K562 (cell line): ENCODE measurements at regions not wholly inside any gene's neighbourhood (a gene's known extent, or its start where the extent isn't known, plus 50 kb on each side); places are given as distances from the start of the nearest gene placed in this dataset.
A peak's percentile ranks its signal among the peaks of the same experiment; 100 is the strongest.

Source experiments
- ATAC-seq: fragments of 200-7000 bp; cut with Tn5 transposase; 3 replicates; pipeline ENCODE4 v1.9.1; 2020; ENCODE audit warnings: moderate library complexity
- BruUV-seq: library from RNA; stranded (reverse); fragments of 400-500 nt; replicated peaks from 2 replicates; lab custom pipeline; 2021; lab: Mats Ljungman, UMichigan
- CTCF ChIA-PET: fragments of 300-600 bp; formaldehyde crosslinking; extraction: SDS; loops from one replicate; lab custom pipeline; 2021; ENCODE audit warnings: low intra/inter-chr PET ratio; lab: Yijun Ruan, JAX
- POLR2A ChIA-PET: fragments of 300-600, 350-650 bp; sonication (Branson Sonifier 250); formaldehyde crosslinking; extraction: SDS; loops from one replicate; lab custom pipeline; 2021; ENCODE audit warnings: antibody characterized with exemption, inconsistent platforms; lab: Yijun Ruan, JAX
- DNase-seq, 4 experiments: peaks; one replicate each; pipeline versions ENCODE4 v3.0.0 to v3.0.0-alpha.2; 2011 to 2018; ENCODE audit warnings: low spot score in 3 of 4, mixed read lengths in 3 of 4; ENCODE audit errors: extremely low read depth in 1 of 4
- FAIRE-seq: peaks from 2 replicates; lab custom pipeline; 2011; peaks lifted over from hg19 to GRCh38; lab: Jason Lieb, UNC
- H2AFZ ChIP-seq: 2 replicates; pipeline ENCODE4 v1.6.0; 2011; ENCODE audit warnings: low read depth, low read length, control low read depth, inconsistent platforms
- H3K27ac ChIP-seq: fragments of 200-600 bp; 3 replicates; pipeline ENCODE4 v1.8.0; 2011; ENCODE audit warnings: low read depth, mild to moderate bottlenecking, control low read depth, inconsistent platforms, low read length, moderate library complexity, mixed read lengths; ENCODE audit errors: extremely low read depth
- H3K27me3 ChIP-seq, 2 experiments: fragments of 300-600 bp in 1 of 2; 2 replicates in 1 of 2; 3 replicates in 1 of 2; pipeline versions ENCODE4 v1.6.0 to v1.8.0; 2011; ENCODE audit warnings: inconsistent platforms in 2 of 2, low read length in 2 of 2, mild to moderate bottlenecking in 1 of 2, mixed read lengths in 1 of 2, moderate library complexity in 1 of 2; ENCODE audit not compliant: control insufficient read depth in 2 of 2, insufficient read depth in 2 of 2
- H3K36me3 ChIP-seq: fragments of 300-600 bp; 3 replicates; pipeline ENCODE4 v1.8.0; 2011; ENCODE audit warnings: mild to moderate bottlenecking, low read length, inconsistent platforms; ENCODE audit not compliant: control insufficient read depth, insufficient read depth
- H3K4me1 ChIP-seq, 2 experiments: fragments of 200-600 bp in 1 of 2; replicated peaks in 1 of 2; 2 replicates in 1 of 2; 3 replicates in 1 of 2; pipeline versions ENCODE4 v1.5.1 to v1.8.0; 2011; ENCODE audit warnings: inconsistent platforms in 2 of 2, low read length in 2 of 2, mild to moderate bottlenecking in 1 of 2, mixed read lengths in 1 of 2, moderate library complexity in 1 of 2; ENCODE audit not compliant: control insufficient read depth in 2 of 2, insufficient read depth in 2 of 2
- H3K4me2 ChIP-seq: 2 replicates; pipeline ENCODE4 v1.6.1; 2011; ENCODE audit warnings: low read length, control low read depth, inconsistent platforms, mixed read lengths; ENCODE audit not compliant: insufficient read depth
- H3K4me3 ChIP-seq: fragments of 200-600 bp; sonication (generic), shearing (Covaris generic); 2 replicates; pipeline ENCODE4 v1.5.1; 2016; ENCODE audit warnings: control low read depth, inconsistent platforms
- H3K79me2 ChIP-seq: fragments of 200-600 bp; 3 replicates; pipeline ENCODE4 v1.8.0; 2011; ENCODE audit warnings: low read length, inconsistent platforms; ENCODE audit not compliant: control insufficient read depth, insufficient read depth
- H3K9ac ChIP-seq, 2 experiments: 2 replicates each; pipeline versions ENCODE4 v1.6.0 to v1.6.1; 2011; ENCODE audit warnings: low read depth in 2 of 2, low read length in 2 of 2, control low read depth in 1 of 2, inconsistent platforms in 1 of 2, mild to moderate bottlenecking in 1 of 2, mixed read lengths in 1 of 2; ENCODE audit not compliant: insufficient read depth in 1 of 2
- H3K9me1 ChIP-seq: one replicate; pipeline ENCODE4 v1.6.0; 2011; ENCODE audit warnings: inconsistent platforms, mild to moderate bottlenecking, low read length, moderate library complexity; ENCODE audit not compliant: control insufficient read depth, insufficient read depth
- H3K9me3 ChIP-seq: replicated peaks from 2 replicates; pipeline ENCODE4 v1.5.1; 2011; ENCODE audit warnings: low read depth, low read length, inconsistent platforms; ENCODE audit not compliant: control insufficient read depth, insufficient read depth
- H4K20me1 ChIP-seq: replicated peaks from 2 replicates; pipeline ENCODE4 v1.6.1; 2011; ENCODE audit warnings: low read length, inconsistent platforms, mixed read lengths; ENCODE audit not compliant: control insufficient read depth, insufficient read depth
- CC2D1A ChIP-seq: fragments of 450-650 bp; IDR thresholded peaks from 2 replicates; pipeline ENCODE4 v1.6.1; 2017; ENCODE audit warnings: mild to moderate bottlenecking
- CTBP1 ChIP-seq: fragments of 450-650 bp; IDR thresholded peaks from 2 replicates; pipeline ENCODE4 v1.6.1; 2016; ENCODE audit warnings: borderline replicate concordance
- E4F1 ChIP-seq: fragments of 250-450 bp; sonication (Bioruptor Pico); IDR thresholded peaks from 2 replicates; pipeline ENCODE4 v1.5.0; 2021; ENCODE audit warnings: mild to moderate bottlenecking, borderline replicate concordance
- ILK ChIP-seq: fragments of 450-650 bp; IDR thresholded peaks from 2 replicates; pipeline ENCODE4 v1.6.1; 2016; ENCODE audit warnings: missing genetic modification characterization, low read depth, mild to moderate bottlenecking, missing compliant biosample characterization, moderate library complexity, borderline replicate concordance
- KAT7 ChIP-seq: sonication (generic); formaldehyde crosslinking; IDR thresholded peaks from 2 replicates; pipeline ENCODE4 v1.8.0; 2022; ENCODE audit warnings: missing genetic modification reagents, mild to moderate bottlenecking, borderline replicate concordance
- MBD2 ChIP-seq: sonication (generic); IDR thresholded peaks from 2 replicates; pipeline ENCODE4 v1.6.1; 2016; ENCODE audit warnings: low read depth, borderline replicate concordance
- NR2C2 ChIP-seq, 2 experiments: fragments of 200-800 bp in 1 of 2; sonication (Bioruptor generic) in 1 of 2; sonication (generic) in 1 of 2; formaldehyde crosslinking in 1 of 2; IDR thresholded peaks; 2 replicates each; pipeline versions ENCODE4 v1.6.1 to v1.8.0; 2016 to 2022; ENCODE audit warnings: mild to moderate bottlenecking in 1 of 2, missing compliant biosample characterization in 1 of 2, missing genetic modification characterization in 1 of 2, missing genetic modification reagents in 1 of 2
- RNF2 ChIP-seq: sonication (generic); IDR thresholded peaks from 2 replicates; pipeline ENCODE4 v1.6.1; 2016
- ZKSCAN1 ChIP-seq: fragments of 150-350 bp; IDR thresholded peaks from 2 replicates; pipeline ENCODE4 v1.6.1; 2016; ENCODE audit warnings: low read depth, low read length
- ZNF316 ChIP-seq: fragments of 450-650 bp; IDR thresholded peaks from 2 replicates; pipeline ENCODE4 v1.6.1; 2016
- WGBS: fragments of 100-300 bp; shearing (Covaris generic); methylation state at CpG from one replicate; pipeline ENCODE4 v1.1.6; 2016; ENCODE audit warnings: low coverage, mixed read lengths; ENCODE audit not compliant: insufficient coverage; ENCODE audit errors: missing lambda C conversion rate; 5-methylcytosine and 5-hydroxymethylcytosine counted together
- in situ Hi-C: fragments of 300-500 bp; cut with MboI; formaldehyde crosslinking; loops from 4 replicates; pipeline ENCODE4 v1.15.0; 2018; ENCODE audit warnings: inconsistent platforms, mixed read lengths
- intact Hi-C: fragments of 100-400 bp; cut with micrococcal nuclease; formaldehyde crosslinking; loops from 2 replicates; pipeline ENCODE4 v1.14.2; 2022

- no peak overlapping the region for H3K27ac ChIP-seq
- TF ChIP-seq KAT7: no peak
- TF ChIP-seq ILK (tag): no peak
- no peak for TF ChIP-seq ZNF316
- TF ChIP-seq, all 486 proteins: peak for 0
- H3K36me3 ChIP-seq: no peaks in the 10 kb centered on the region; the same call in 2 of the 3 replicates
- no peaks in the 10 kb centered on the region for H3K9me3 ChIP-seq
- DNase-seq (no peak), FAIRE-seq (no peak), ATAC-seq (no peak)
- POLR2A ChIA-PET: no interaction called here
- no peak overlapping the region for H2AFZ ChIP-seq
- no peaks in the 10 kb centered on the region for H4K20me1 ChIP-seq
- no peak overlapping the region for H3K9ac ChIP-seq
- H3K79me2 ChIP-seq: no peaks in the 10 kb centered on the region
- H3K27me3 ChIP-seq: no peaks in the 10 kb centered on the region
- no peaks in the 10 kb centered on the region for H3K9me1 ChIP-seq
- H3K4me1 ChIP-seq: peaks cover 3 to 11% of the 10 kb centered on the region in 2 experiments; a peak in 2 of 5 replicates
- H3K4me3 ChIP-seq: no peak overlapping the region
- in situ Hi-C loops (no loop called here), intact Hi-C loops (no loop called here)
- BruUV-seq: no TSS peak
- CTCF ChIA-PET: no interaction called here
- no peak overlapping the region for H3K4me2 ChIP-seq
Measured at GRCh38 chr4:186812592-186812991, 88.9 kb upstream of the FAT1 start.

- H3K4me2 ChIP-seq: no peak overlapping the region
- ATAC-seq (no peak), FAIRE-seq (peak; percentile 6), DNase-seq (no peak)
- no peaks in the 10 kb centered on the region for H4K20me1 ChIP-seq
- H3K9me1 ChIP-seq: no peaks in the 10 kb centered on the region
- H3K79me2 ChIP-seq: no peaks in the 10 kb centered on the region
- 61% methylated on average over 3 of the region's 3 CpGs for WGBS
- H2AFZ ChIP-seq: no peak overlapping the region
- in situ Hi-C loops: no loop called here
- no peaks in the 10 kb centered on the region; the same call in 2 of the 3 replicates for H3K36me3 ChIP-seq
- ChIA-PET POLR2A (no interaction called here), CTCF (no interaction called here)
- H3K27me3 ChIP-seq: no peaks in the 10 kb centered on the region
- no peak overlapping the region for H3K4me3 ChIP-seq
- no peaks in the 10 kb centered on the region for H3K9me3 ChIP-seq
- peaks cover under 1 to 2% of the 10 kb centered on the region in 2 experiments; a peak in 2 of 5 replicates for H3K4me1 ChIP-seq
- intact Hi-C loops: no loop called here
- BruUV-seq: no TSS peak
- H3K9ac ChIP-seq: no peak overlapping the region
- H3K27ac ChIP-seq: no peak overlapping the region
- no peak for TF ChIP-seq CTBP1
- no peak for TF ChIP-seq E4F1 (CRISPR knock-in tag)
- TF ChIP-seq ZKSCAN1: no peak
- no peak for TF ChIP-seq RNF2
- no peak for TF ChIP-seq CC2D1A
- no peak for TF ChIP-seq NR2C2 (CRISPR knock-in tag; IDR thresholded peaks at IDR 0.05)
- TF ChIP-seq NR2C2 (tag; IDR thresholded peaks at IDR 0.05): no peak
- TF ChIP-seq MBD2: no peak
Measured at GRCh38 chr4:186813377-186814068, 89.9 kb upstream of the FAT1 start.
